ENCODE measurements at regions not wholly inside any gene's neighbourhood (a gene's known extent, or its start where the extent isn't known, plus 50 kb on each side); places are given as distances from the start of the nearest gene placed in this dataset.

DNA sequence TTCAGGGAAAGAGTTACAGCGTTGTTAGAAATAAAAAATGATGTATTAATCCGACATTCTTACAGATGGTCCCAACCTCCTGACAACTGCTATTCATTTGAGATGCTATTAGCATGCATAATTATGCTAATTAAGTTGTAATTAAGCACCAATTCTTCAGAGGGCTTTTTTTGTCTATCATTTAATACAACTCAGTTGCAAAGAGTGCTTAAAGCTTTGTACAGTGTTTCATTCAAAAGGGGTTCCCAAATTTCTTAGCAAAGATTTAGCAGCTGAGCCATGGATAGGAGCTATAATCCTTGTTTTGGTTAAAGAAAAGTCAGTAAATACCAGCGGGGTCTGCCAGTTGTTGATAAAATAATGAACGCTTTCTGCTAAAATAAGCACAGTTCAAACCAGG lies 150.7 kb upstream of the DYNLRB2 start:
- TF ChIP-seq, protein P1, sequence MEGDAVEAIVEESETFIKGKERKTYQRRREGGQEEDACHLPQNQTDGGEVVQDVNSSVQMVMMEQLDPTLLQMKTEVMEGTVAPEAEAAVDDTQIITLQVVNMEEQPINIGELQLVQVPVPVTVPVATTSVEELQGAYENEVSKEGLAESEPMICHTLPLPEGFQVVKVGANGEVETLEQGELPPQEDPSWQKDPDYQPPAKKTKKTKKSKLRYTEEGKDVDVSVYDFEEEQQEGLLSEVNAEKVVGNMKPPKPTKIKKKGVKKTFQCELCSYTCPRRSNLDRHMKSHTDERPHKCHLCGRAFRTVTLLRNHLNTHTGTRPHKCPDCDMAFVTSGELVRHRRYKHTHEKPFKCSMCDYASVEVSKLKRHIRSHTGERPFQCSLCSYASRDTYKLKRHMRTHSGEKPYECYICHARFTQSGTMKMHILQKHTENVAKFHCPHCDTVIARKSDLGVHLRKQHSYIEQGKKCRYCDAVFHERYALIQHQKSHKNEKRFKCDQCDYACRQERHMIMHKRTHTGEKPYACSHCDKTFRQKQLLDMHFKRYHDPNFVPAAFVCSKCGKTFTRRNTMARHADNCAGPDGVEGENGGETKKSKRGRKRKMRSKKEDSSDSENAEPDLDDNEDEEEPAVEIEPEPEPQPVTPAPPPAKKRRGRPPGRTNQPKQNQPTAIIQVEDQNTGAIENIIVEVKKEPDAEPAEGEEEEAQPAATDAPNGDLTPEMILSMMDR (conservative IDR thresholded peaks at IDR 0.05; ENCODE audit: low read depth, low read length), result no peak
- TF ChIP-seq EZH2phosphoT487 (IDR thresholded peaks at IDR 0.05; ENCODE audit: borderline replicate concordance, low read length) (no peak), EZH2 (IDR thresholded peaks at IDR 0.05; ENCODE audit: low read length, unreplicated experiment) (no peak)
- H3K4me2 ChIP-seq (ENCODE audit: low read length), result no peak overlapping the region
- no TSS peak for BruUV-seq (replicated peaks)
- H3K27ac ChIP-seq (ENCODE audit: low read length), result no peak overlapping the region
- no peaks in the 10 kb centered on the region for H3K79me2 ChIP-seq (ENCODE audit: low read length)
- H2AFZ ChIP-seq (ENCODE audit: low read length), result no peak overlapping the region
- DNase-seq, result no peak
- H3K4me1 ChIP-seq (ENCODE audit: insufficient read depth, low read length), result no peaks in the 10 kb centered on the region
- H3F3A ChIP-seq (ENCODE audit: low read length, unreplicated experiment), result no peaks in the 10 kb centered on the region
- H3K9ac ChIP-seq (ENCODE audit: low read length), result no peak overlapping the region
- no peaks in the 10 kb centered on the region for H4K20me1 ChIP-seq (ENCODE audit: low read length)
- intact Hi-C loops (cut with micrococcal nuclease), result no loop called here
- H3K9me2 ChIP-seq (replicated peaks; ENCODE audit: low read length), result no peaks in the 10 kb centered on the region
- H3K4me3 ChIP-seq (ENCODE audit: low read length), result no peak overlapping the region
- ChIA-PET CTCF (no interaction called here), POLR2A (ENCODE audit: unreplicated experiment) (no interaction called here)
- no peak for ATAC-seq
- no peaks in the 10 kb centered on the region for H3K36me3 ChIP-seq (ENCODE audit: low read depth, low read length)
- peaks cover 6% of the 10 kb centered on the region for H3K27me3 ChIP-seq (ENCODE audit: low read length)
- no peaks in the 10 kb centered on the region for H3K9me3 ChIP-seq (ENCODE audit: low read length)

DNA sequence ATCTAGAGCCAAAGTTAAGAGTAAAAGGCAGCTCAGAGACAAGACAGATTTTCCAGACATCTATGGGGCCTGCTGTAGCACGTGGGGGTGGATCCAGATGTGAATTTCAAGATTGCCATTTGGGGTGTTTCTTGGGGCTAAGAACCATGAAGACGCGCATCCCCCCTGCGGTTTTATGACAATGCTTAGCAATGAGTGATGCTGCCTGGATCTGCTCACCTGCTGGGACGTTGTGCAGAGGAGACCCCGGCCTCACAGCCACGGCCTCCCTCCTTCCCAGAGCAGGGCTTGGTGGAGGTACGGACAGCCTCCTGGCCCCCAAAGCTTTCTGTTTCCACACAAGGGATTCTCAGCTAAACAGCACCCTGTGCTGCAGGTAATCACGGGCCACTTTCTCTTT lies 151.5 kb upstream of the DYNLRB2 start:
- Histone ChIP-seq H4K20me1 (ENCODE audit: low read length) (no peaks in the 10 kb centered on the region), H3K9me3 (ENCODE audit: low read length) (no peaks in the 10 kb centered on the region), H2AFZ (ENCODE audit: low read length) (no peak overlapping the region), H3K9me2 (replicated peaks; ENCODE audit: low read length) (no peaks in the 10 kb centered on the region), H3K79me2 (ENCODE audit: low read length) (no peaks in the 10 kb centered on the region), H3K4me3 (ENCODE audit: low read length) (no peak overlapping the region), H3K36me3 (ENCODE audit: low read depth, low read length) (no peaks in the 10 kb centered on the region), H3F3A (ENCODE audit: low read length, unreplicated experiment) (no peaks in the 10 kb centered on the region), H3K27ac (ENCODE audit: low read length) (no peak overlapping the region), H3K9ac (ENCODE audit: low read length) (no peak overlapping the region), H3K4me1 (ENCODE audit: insufficient read depth, low read length) (no peaks in the 10 kb centered on the region), H3K27me3 (ENCODE audit: low read length) (peaks cover 6% of the 10 kb centered on the region), H3K4me2 (ENCODE audit: low read length) (no peak overlapping the region)
- ChIA-PET POLR2A (ENCODE audit: unreplicated experiment) (no interaction called here), CTCF (no interaction called here)
- intact Hi-C loops (cut with micrococcal nuclease), result no loop called here
- BruUV-seq (replicated peaks), result no TSS peak
- DNase-seq (no peak), ATAC-seq (no peak)
- TF ChIP-seq, protein P1 (conservative IDR thresholded peaks at IDR 0.05; ENCODE audit: low read depth, low read length), result no peak
- TF ChIP-seq EZH2 (IDR thresholded peaks at IDR 0.05; ENCODE audit: low read length, unreplicated experiment) (no peak), EZH2phosphoT487 (IDR thresholded peaks at IDR 0.05; ENCODE audit: borderline replicate concordance, low read length) (no peak)

DNA sequence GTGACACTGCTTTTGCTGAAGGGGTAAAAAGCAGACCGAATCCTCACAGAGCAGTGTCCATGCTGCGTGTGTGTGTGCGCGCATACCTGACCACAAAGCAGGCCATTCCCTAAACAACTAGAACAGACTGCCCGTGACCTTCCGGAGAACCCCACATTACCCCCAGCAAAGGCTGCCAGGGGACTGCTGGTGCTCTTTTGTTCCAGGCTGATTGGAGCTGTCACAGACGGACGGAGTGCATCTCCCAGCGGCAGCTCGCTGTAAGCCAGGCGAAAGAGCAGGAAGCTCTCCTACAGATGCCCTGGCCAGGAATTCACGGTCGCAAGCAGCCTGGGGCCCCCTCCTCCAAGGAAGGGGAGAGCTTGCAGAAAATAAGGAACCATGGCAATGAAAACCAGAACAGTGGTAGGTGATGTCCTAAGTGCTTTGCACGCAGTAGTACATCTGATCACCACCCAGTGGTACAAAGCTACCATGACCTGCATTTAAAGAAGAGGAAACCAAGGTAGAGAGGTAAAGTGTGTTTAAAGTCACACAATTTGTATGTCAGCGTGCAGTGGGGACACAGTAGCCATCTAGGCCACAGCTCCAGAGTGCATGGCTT lies 153.4 kb upstream of the DYNLRB2 start:
- Histone ChIP-seq H3K9me2 (replicated peaks; ENCODE audit: low read length) (no peaks in the 10 kb centered on the region), H3K36me3 (ENCODE audit: low read depth, low read length) (no peaks in the 10 kb centered on the region), H3K4me2 (ENCODE audit: low read length) (no peak overlapping the region), H3K4me3 (ENCODE audit: low read length) (no peak overlapping the region), H4K20me1 (ENCODE audit: low read length) (no peaks in the 10 kb centered on the region), H3K9ac (ENCODE audit: low read length) (no peak overlapping the region), H3K4me1 (ENCODE audit: insufficient read depth, low read length) (no peaks in the 10 kb centered on the region), H3K79me2 (ENCODE audit: low read length) (no peaks in the 10 kb centered on the region), H2AFZ (ENCODE audit: low read length) (no peak overlapping the region), H3K27me3 (ENCODE audit: low read length) (peaks cover 9% of the 10 kb centered on the region), H3K9me3 (ENCODE audit: low read length) (no peaks in the 10 kb centered on the region), H3F3A (ENCODE audit: low read length, unreplicated experiment) (no peaks in the 10 kb centered on the region), H3K27ac (ENCODE audit: low read length) (no peak overlapping the region)
- ChIA-PET POLR2A (ENCODE audit: unreplicated experiment) (no interaction called here), CTCF (no interaction called here)
- ATAC-seq (no peak), DNase-seq (no peak)
- TF ChIP-seq EZH2phosphoT487 (IDR thresholded peaks at IDR 0.05; ENCODE audit: borderline replicate concordance, low read length), result no peak
- TF ChIP-seq EZH2 (IDR thresholded peaks at IDR 0.05; ENCODE audit: low read length, unreplicated experiment), result no peak
- TF ChIP-seq, protein P1 (conservative IDR thresholded peaks at IDR 0.05; ENCODE audit: low read depth, low read length), result no peak
- no TSS peak for BruUV-seq (replicated peaks)
- intact Hi-C loops (cut with micrococcal nuclease), result no loop called here

Data from PC-3 (cell line).